ENCODE measurements at regions not wholly inside any gene's neighbourhood (a gene's known extent, or its start where the extent isn't known, plus 50 kb on each side); places are given as distances from the start of the nearest gene placed in this dataset.
"Not testable (repeated sequence)": the region's sequence is repeated elsewhere in the genome, so short reads cannot be mapped to it uniquely, and the experiment has no call there.

DNA sequence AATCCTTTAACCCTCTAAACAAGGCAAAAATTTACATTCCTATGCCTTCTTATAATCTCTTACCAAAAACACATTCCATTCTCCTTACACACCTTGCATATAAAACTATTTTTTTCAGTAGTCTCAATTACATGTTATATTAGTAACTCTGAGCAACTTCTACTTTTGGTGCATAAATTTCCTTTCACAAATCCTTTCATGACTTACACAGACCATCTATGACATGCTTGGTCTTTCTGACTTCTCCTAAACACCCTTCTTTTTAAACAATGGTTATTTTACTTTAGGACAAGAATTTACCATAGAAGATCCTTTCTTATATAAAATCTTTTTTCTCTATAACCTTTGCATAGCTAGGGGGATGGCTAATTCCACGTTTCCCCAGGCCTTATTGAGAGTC is 208.0 kb upstream of the ARRDC3 start:
- Mint-ChIP-seq H3K27ac (no peak overlapping the region), H3K9me3 (peaks cover 1 to 25% (median 13%) of the 10 kb centered on the region in 7 donors), H3K36me3 (no peaks in the 10 kb centered on the region), H3K4me1 (no peaks in the 10 kb centered on the region), H3K4me3 (no peak overlapping the region), H3K27me3 (no peaks in the 10 kb centered on the region)
- Histone ChIP-seq H3K27ac (ENCODE audit: insufficient read depth, low read length, poor library complexity, severe bottlenecking) (no peak overlapping the region), H3K36me3 (ENCODE audit: control insufficient read depth, insufficient read depth, low read length) (no peaks in the 10 kb centered on the region), H3K4me1 (ENCODE audit: control insufficient read depth, insufficient read depth, low read length, poor library complexity, severe bottlenecking) (no peaks in the 10 kb centered on the region), H3K27me3 (ENCODE audit: control insufficient read depth, insufficient read depth, low read length) (no peaks in the 10 kb centered on the region), H3K9me3 (ENCODE audit: control insufficient read depth in 2 of 2, low read length in 2 of 2) (peaks cover 3 to 15% of the 10 kb centered on the region in 2 experiments), H3K4me3 (ENCODE audit: low read depth, low read length) (no peak overlapping the region)
- DNase-seq (peak in 1 of 3 donors; percentile 1), ATAC-seq (ENCODE audit: low read depth in 2 of 2) (no peak)

DNA sequence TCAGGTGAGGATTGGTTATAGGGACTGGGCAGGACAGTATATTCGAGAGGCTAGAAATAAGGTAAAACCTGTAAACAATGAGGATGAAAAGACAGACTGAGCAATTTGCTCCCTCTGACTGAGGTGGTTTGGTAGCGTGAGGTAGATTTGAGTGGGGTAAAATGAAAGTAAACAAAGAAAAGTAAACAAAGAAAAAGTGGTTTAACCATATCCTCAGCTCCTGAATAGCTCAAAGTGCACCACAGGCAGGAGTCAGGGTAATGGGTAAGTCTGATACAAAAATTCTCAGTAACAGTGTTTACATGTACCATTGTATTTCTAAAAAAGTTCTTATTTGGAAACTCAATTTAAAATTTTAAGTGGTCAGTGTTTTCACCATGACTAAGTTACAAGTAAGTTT is 203.1 kb upstream of the ARRDC3 start:
- Mint-ChIP-seq H3K27ac (no peak overlapping the region), H3K9me3 (peaks cover 2 to 12% (median 5%) of the 10 kb centered on the region in 7 donors), H3K27me3 (no peaks in the 10 kb centered on the region), H3K4me3 (peak overlapping the region in 1 of 4 donors; percentile 24), H3K36me3 (no peaks in the 10 kb centered on the region), H3K4me1 (no peaks in the 10 kb centered on the region)
- DNase-seq (no peak), ATAC-seq (ENCODE audit: low read depth in 2 of 2) (no peak)
- Histone ChIP-seq H3K9me3 (ENCODE audit: control insufficient read depth in 2 of 2, low read length in 2 of 2) (peaks cover 0 to 6% of the 10 kb centered on the region in 2 experiments), H3K36me3 (ENCODE audit: control insufficient read depth, insufficient read depth, low read length) (no peaks in the 10 kb centered on the region), H3K4me3 (ENCODE audit: low read depth, low read length) (no peak overlapping the region), H3K27me3 (ENCODE audit: control insufficient read depth, insufficient read depth, low read length) (no peaks in the 10 kb centered on the region), H3K4me1 (ENCODE audit: control insufficient read depth, insufficient read depth, low read length, poor library complexity, severe bottlenecking) (no peaks in the 10 kb centered on the region), H3K27ac (ENCODE audit: insufficient read depth, low read length, poor library complexity, severe bottlenecking) (no peak overlapping the region)

GRCh38 chr5:91584352-91584751 is 201.2 kb upstream of the ARRDC3 start:
- Histone ChIP-seq H3K27me3 (ENCODE audit: control insufficient read depth, insufficient read depth, low read length) (no peaks in the 10 kb centered on the region), H3K36me3 (ENCODE audit: control insufficient read depth, insufficient read depth, low read length) (no peaks in the 10 kb centered on the region), H3K4me1 (ENCODE audit: control insufficient read depth, insufficient read depth, low read length, poor library complexity, severe bottlenecking) (no peaks in the 10 kb centered on the region), H3K27ac (ENCODE audit: insufficient read depth, low read length, poor library complexity, severe bottlenecking) (no peak overlapping the region), H3K9me3 (ENCODE audit: control insufficient read depth in 2 of 2, low read length in 2 of 2) (no peaks in the 10 kb centered on the region), H3K4me3 (ENCODE audit: low read depth, low read length) (no peak overlapping the region)
- ATAC-seq (ENCODE audit: low read depth in 2 of 2) (no peak), DNase-seq (no peak)
- no peak overlapping the region for H3K27ac Mint-ChIP-seq
- no peak overlapping the region for H3K4me3 Mint-ChIP-seq
- H3K36me3 Mint-ChIP-seq = no peaks in the 10 kb centered on the region
- H3K9me3 Mint-ChIP-seq = peaks cover 0 to 7% (median 3%) of the 10 kb centered on the region in 7 donors
- no peaks in the 10 kb centered on the region for H3K27me3 Mint-ChIP-seq
- H3K4me1 Mint-ChIP-seq = no peaks in the 10 kb centered on the region

DNA sequence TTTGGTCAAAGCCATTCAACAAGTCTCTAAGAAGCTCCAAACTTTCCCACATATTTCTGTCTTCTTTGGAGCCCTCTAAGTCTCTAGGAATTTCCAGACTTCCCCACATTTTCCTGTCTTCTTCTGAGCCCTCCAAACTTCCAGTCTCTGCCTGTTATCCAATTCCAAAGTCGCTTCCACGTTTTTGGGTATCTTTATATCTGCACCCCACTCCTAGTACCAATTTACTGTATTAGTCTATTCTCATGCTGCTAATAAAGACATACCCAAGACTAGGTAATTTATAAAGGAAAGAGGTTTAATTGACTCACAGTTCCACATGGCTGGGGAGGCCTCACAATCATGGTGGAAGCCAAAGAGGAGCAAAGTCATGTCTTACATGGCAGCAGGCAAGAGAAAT is 182.9 kb upstream of the ARRDC3 start:
- not testable (repeated sequence) for H3K27ac ChIP-seq (ENCODE audit: insufficient read depth, low read length, poor library complexity, severe bottlenecking); H3K27me3 ChIP-seq (ENCODE audit: control insufficient read depth, insufficient read depth, low read length); ATAC-seq (ENCODE audit: low read depth in 2 of 2); H3K27me3 Mint-ChIP-seq; H3K4me3 Mint-ChIP-seq; H3K36me3 Mint-ChIP-seq; H3K4me1 ChIP-seq (ENCODE audit: control insufficient read depth, insufficient read depth, low read length, poor library complexity, severe bottlenecking); DNase-seq; H3K4me1 Mint-ChIP-seq; H3K4me3 ChIP-seq (ENCODE audit: low read depth, low read length); H3K27ac Mint-ChIP-seq; H3K36me3 ChIP-seq (ENCODE audit: control insufficient read depth, insufficient read depth, low read length)
- peaks cover 0 to 52% (median 10%) of the 10 kb centered on the region in 7 donors for H3K9me3 Mint-ChIP-seq
- H3K9me3 ChIP-seq (ENCODE audit: control insufficient read depth in 2 of 2, low read length in 2 of 2) = peaks cover 4 to 16% of the 10 kb centered on the region in 2 experiments

GRCh38 chr5:91562922-91563321 is 179.8 kb upstream of the ARRDC3 start:
- Mint-ChIP-seq H3K27me3 (no peaks in the 10 kb centered on the region), H3K4me1 (no peaks in the 10 kb centered on the region), H3K4me3 (no peak overlapping the region), H3K9me3 (peaks cover 0 to 55% (median 17%) of the 10 kb centered on the region in 7 donors), H3K36me3 (no peaks in the 10 kb centered on the region), H3K27ac (no peak overlapping the region)
- no peaks in the 10 kb centered on the region for H3K27me3 ChIP-seq (ENCODE audit: control insufficient read depth, insufficient read depth, low read length)
- no peaks in the 10 kb centered on the region for H3K4me1 ChIP-seq (ENCODE audit: control insufficient read depth, insufficient read depth, low read length, poor library complexity, severe bottlenecking)
- ATAC-seq (ENCODE audit: low read depth in 2 of 2) (no peak), DNase-seq (no peak)
- no peaks in the 10 kb centered on the region for H3K36me3 ChIP-seq (ENCODE audit: control insufficient read depth, insufficient read depth, low read length)
- H3K27ac ChIP-seq (ENCODE audit: insufficient read depth, low read length, poor library complexity, severe bottlenecking) = no peak overlapping the region
- H3K9me3 ChIP-seq (ENCODE audit: control insufficient read depth in 2 of 2, low read length in 2 of 2) = peaks cover 4 to 16% of the 10 kb centered on the region in 2 experiments
- H3K4me3 ChIP-seq (ENCODE audit: low read depth, low read length) = no peak overlapping the region

GRCh38 chr5:91541696-91542095 is 158.6 kb upstream of the ARRDC3 start:
- Histone ChIP-seq H3K27me3 (ENCODE audit: control insufficient read depth, insufficient read depth, low read length) (no peaks in the 10 kb centered on the region), H3K27ac (ENCODE audit: insufficient read depth, low read length, poor library complexity, severe bottlenecking) (no peak overlapping the region), H3K36me3 (ENCODE audit: control insufficient read depth, insufficient read depth, low read length) (no peaks in the 10 kb centered on the region), H3K4me1 (ENCODE audit: control insufficient read depth, insufficient read depth, low read length, poor library complexity, severe bottlenecking) (no peaks in the 10 kb centered on the region), H3K9me3 (ENCODE audit: control insufficient read depth in 2 of 2, low read length in 2 of 2) (no peaks in the 10 kb centered on the region), H3K4me3 (ENCODE audit: low read depth, low read length) (no peak overlapping the region)
- Mint-ChIP-seq H3K9me3 (peaks cover 0 to 4% (median 3%) of the 10 kb centered on the region in 7 donors), H3K4me3 (no peak overlapping the region), H3K36me3 (no peaks in the 10 kb centered on the region), H3K27ac (no peak overlapping the region), H3K27me3 (no peaks in the 10 kb centered on the region), H3K4me1 (peaks cover 0 to 3% (median 0%) of the 10 kb centered on the region in 4 donors)
- no peak for ATAC-seq (ENCODE audit: low read depth in 2 of 2)
- DNase-seq = no peak

DNA sequence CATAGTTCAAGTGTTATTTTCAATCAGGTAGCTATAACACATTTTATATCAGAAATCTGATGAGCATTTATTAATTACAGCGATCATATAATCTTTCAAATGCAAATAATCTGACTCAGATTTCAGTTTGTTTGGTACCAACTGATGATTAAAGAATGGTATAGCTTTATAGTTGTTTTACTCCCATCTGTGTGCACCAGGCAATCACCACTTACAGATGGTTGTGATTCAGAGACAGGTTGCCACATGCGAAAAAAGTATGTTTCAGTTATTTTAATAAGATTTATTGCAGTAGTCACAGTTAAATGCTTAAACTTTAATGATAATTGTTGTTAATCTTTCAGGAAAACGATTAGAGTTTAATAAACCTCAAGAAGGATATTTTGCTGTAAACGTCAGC is 155.1 kb upstream of the ARRDC3 start:
- Histone ChIP-seq H3K4me1 (ENCODE audit: control insufficient read depth, insufficient read depth, low read length, poor library complexity, severe bottlenecking) (no peaks in the 10 kb centered on the region), H3K27ac (ENCODE audit: insufficient read depth, low read length, poor library complexity, severe bottlenecking) (no peak overlapping the region), H3K4me3 (ENCODE audit: low read depth, low read length) (no peak overlapping the region), H3K9me3 (ENCODE audit: control insufficient read depth in 2 of 2, low read length in 2 of 2) (no peaks in the 10 kb centered on the region), H3K27me3 (ENCODE audit: control insufficient read depth, insufficient read depth, low read length) (no peaks in the 10 kb centered on the region), H3K36me3 (ENCODE audit: control insufficient read depth, insufficient read depth, low read length) (no peaks in the 10 kb centered on the region)
- Mint-ChIP-seq H3K27ac (no peak overlapping the region), H3K36me3 (no peaks in the 10 kb centered on the region), H3K9me3 (peaks cover 0 to 1% (median 0%) of the 10 kb centered on the region in 7 donors), H3K4me3 (no peak overlapping the region), H3K4me1 (peaks cover 0 to 4% (median 1%) of the 10 kb centered on the region in 4 donors), H3K27me3 (no peaks in the 10 kb centered on the region)
- ATAC-seq (ENCODE audit: low read depth in 2 of 2) (no peak), DNase-seq (no peak)

GRCh38 chr5:91535499-91535898 is 152.4 kb upstream of the ARRDC3 start:
- Histone ChIP-seq H3K4me1 (ENCODE audit: control insufficient read depth, insufficient read depth, low read length, poor library complexity, severe bottlenecking) (no peaks in the 10 kb centered on the region), H3K9me3 (ENCODE audit: control insufficient read depth in 2 of 2, low read length in 2 of 2) (no peaks in the 10 kb centered on the region), H3K36me3 (ENCODE audit: control insufficient read depth, insufficient read depth, low read length) (no peaks in the 10 kb centered on the region), H3K27ac (ENCODE audit: insufficient read depth, low read length, poor library complexity, severe bottlenecking) (no peak overlapping the region), H3K27me3 (ENCODE audit: control insufficient read depth, insufficient read depth, low read length) (no peaks in the 10 kb centered on the region), H3K4me3 (ENCODE audit: low read depth, low read length) (no peak overlapping the region)
- Mint-ChIP-seq H3K27me3 (no peaks in the 10 kb centered on the region), H3K36me3 (no peaks in the 10 kb centered on the region), H3K9me3 (peaks cover 0 to 1% (median 0%) of the 10 kb centered on the region in 7 donors), H3K27ac (no peak overlapping the region), H3K4me1 (peaks cover 0 to 4% (median 1%) of the 10 kb centered on the region in 4 donors), H3K4me3 (no peak overlapping the region)
- ATAC-seq (ENCODE audit: low read depth in 2 of 2) (no peak), DNase-seq (no peak)

Data from CD4-positive, CD25-positive, alpha-beta regulatory T cell (primary cell).